Esophagus muscularis mucosa (tissue), 4 donors: ENCODE measurements at regions not wholly inside any gene's neighbourhood (a gene's known extent, or its start where the extent isn't known, plus 50 kb on each side); places are given as distances from the start of the nearest gene placed in this dataset.

Experiments used
- DNase-seq: peaks from one replicate; pipeline ENCODE4 v3.0.0-alpha.2; 2017; ENCODE audit errors: extremely low spot score
- H3K27ac ChIP-seq, 4 donors: fragments of 200-600 bp; sonication (generic); replicated peaks in 1 of 4; 1 replicate in 3 of 4; 2 replicates in 1 of 4; pipeline ENCODE4 v1.5.1; 2016 to 2019; ENCODE audit warnings: mild to moderate bottlenecking in 1 of 4
- H3K27me3 ChIP-seq, 4 donors: fragments of 200-600 bp; sonication (generic); one replicate each; pipeline versions ENCODE4 v1.5.1 to v1.6.0; 2016 to 2019
- H3K36me3 ChIP-seq, 4 donors: fragments of 200-600 bp; sonication (generic); one replicate each; pipeline ENCODE4 v1.5.1; 2016 to 2019
- H3K4me1 ChIP-seq, 4 donors: fragments of 200-600 bp; sonication (generic); one replicate each; pipeline ENCODE4 v1.5.1; 2016 to 2019
- H3K4me3 ChIP-seq, 4 donors: fragments of 200-600 bp; sonication (generic); 1 replicate in 2 of 4; 2 replicates in 2 of 4; pipeline ENCODE4 v1.5.1; 2016 to 2019; ENCODE audit warnings: mild to moderate bottlenecking in 4 of 4, moderate library complexity in 1 of 4
- H3K9me3 ChIP-seq, 4 donors: fragments of 200-600 bp; sonication (generic); 1 replicate in 3 of 4; 2 replicates in 1 of 4; pipeline ENCODE4 v1.5.1; 2016 to 2019
- CTCF ChIP-seq, 3 experiments: fragments of 200-600 bp in 2 of 3; fragments of 450-650 bp in 1 of 3; sonication (generic) in 2 of 3; IDR thresholded peaks; one replicate each; pipeline ENCODE4 v1.5.1; 2017 to 2019; ENCODE audit warnings: antibody characterized with exemption in 3 of 3, mild to moderate bottlenecking in 2 of 3, moderate library complexity in 1 of 3
- EP300 ChIP-seq: sonication (generic); formaldehyde crosslinking; IDR thresholded peaks from one replicate; pipeline ENCODE4 v1.6.1; 2017; ENCODE audit warnings: antibody characterized with exemption
- POLR2A ChIP-seq: fragments of 450-650 bp; IDR thresholded peaks from one replicate; pipeline ENCODE4 v1.6.1; 2017; ENCODE audit warnings: antibody characterized with exemption, moderate library complexity, mild to moderate bottlenecking, low read depth
- POLR2AphosphoS5 ChIP-seq, 2 donors: sonication (generic); formaldehyde crosslinking; IDR thresholded peaks; one replicate each; pipeline ENCODE4 v1.6.1; 2017; ENCODE audit warnings: antibody characterized with exemption in 2 of 2
- WGBS: methylation state at CpG from one replicate; pipeline ENCODE4 v1.1.5; 2018; 5-methylcytosine and 5-hydroxymethylcytosine counted together
- intact Hi-C: fragments of 100-400 bp; cut with DNase I; formaldehyde crosslinking; loops from one replicate; pipeline ENCODE4 v1.15.1; 2023

GRCh38 chr1:195005338-195005737, 1602.9 kb downstream of the KCNT2 start:
- Histone ChIP-seq H3K4me3 (no peak overlapping the region), H3K4me1 (no peaks in the 10 kb centered on the region), H3K9me3 (no peaks in the 10 kb centered on the region), H3K27ac (no peak overlapping the region), H3K36me3 (no peaks in the 10 kb centered on the region), H3K27me3 (no peaks in the 10 kb centered on the region)
- 49% methylated on average over 3 of the region's 3 CpGs for WGBS
- intact Hi-C loops, result no loop called here
- DNase-seq, result no peak
- TF ChIP-seq POLR2AphosphoS5 (IDR thresholded peaks at IDR 0.05), result no peak
- no peak for TF ChIP-seq EP300
- TF ChIP-seq POLR2A, result no peak

GRCh38 chr1:194990483-194990882, 1617.8 kb downstream of the KCNT2 start:
- no peak for DNase-seq
- Histone ChIP-seq H3K4me1 (no peaks in the 10 kb centered on the region), H3K9me3 (no peaks in the 10 kb centered on the region), H3K27ac (no peak overlapping the region), H3K36me3 (no peaks in the 10 kb centered on the region), H3K27me3 (no peaks in the 10 kb centered on the region), H3K4me3 (no peak overlapping the region)
- intact Hi-C loops, result no loop called here
- WGBS, result 86% methylated on average over 2 of the region's 2 CpGs
- TF ChIP-seq EP300, result no peak
- no peak for TF ChIP-seq POLR2AphosphoS5 (IDR thresholded peaks at IDR 0.05)
- no peak for TF ChIP-seq CTCF (IDR thresholded peaks at IDR 0.05)
- no peak for TF ChIP-seq POLR2A

- no peak overlapping the region for H3K27ac ChIP-seq
- intact Hi-C loops, result no loop called here
- no peaks in the 10 kb centered on the region for H3K4me1 ChIP-seq
- DNase-seq, result no peak
- no peaks in the 10 kb centered on the region for H3K27me3 ChIP-seq
- H3K36me3 ChIP-seq, result no peaks in the 10 kb centered on the region
- WGBS, result 84% methylated on average over 1 of the region's 1 CpG
- TF ChIP-seq EP300, result no peak
- no peak for TF ChIP-seq CTCF (IDR thresholded peaks at IDR 0.05)
- TF ChIP-seq POLR2AphosphoS5 (IDR thresholded peaks at IDR 0.05), result no peak
- TF ChIP-seq POLR2A, result no peak
- no peak overlapping the region for H3K4me3 ChIP-seq
- H3K9me3 ChIP-seq, result no peaks in the 10 kb centered on the region
These were observed 1632.3 kb downstream of the KCNT2 start for GRCh38 chr1:194975913-194976312.

- H3K9me3 ChIP-seq, result no peaks in the 10 kb centered on the region
- DNase-seq, result no peak
- no peak overlapping the region for H3K27ac ChIP-seq
- H3K36me3 ChIP-seq, result no peaks in the 10 kb centered on the region
- TF ChIP-seq POLR2A (no peak), POLR2AphosphoS5 (IDR thresholded peaks at IDR 0.05) (no peak), EP300 (no peak), CTCF (IDR thresholded peaks at IDR 0.05) (no peak)
- H3K4me3 ChIP-seq, result no peak overlapping the region
- no peaks in the 10 kb centered on the region for H3K4me1 ChIP-seq
- WGBS, result 76% methylated on average over 1 of the region's 1 CpG
- H3K27me3 ChIP-seq, result no peaks in the 10 kb centered on the region
- intact Hi-C loops, result no loop called here
These were observed 1639.3 kb downstream of the KCNT2 start for GRCh38 chr1:194968916-194969315.

- Histone ChIP-seq H3K4me3 (no peak overlapping the region), H3K9me3 (no peaks in the 10 kb centered on the region), H3K27ac (no peak overlapping the region), H3K27me3 (no peaks in the 10 kb centered on the region), H3K4me1 (no peaks in the 10 kb centered on the region), H3K36me3 (no peaks in the 10 kb centered on the region)
- TF ChIP-seq CTCF (IDR thresholded peaks at IDR 0.05) (no peak), EP300 (no peak), POLR2A (no peak), POLR2AphosphoS5 (IDR thresholded peaks at IDR 0.05) (no peak)
- intact Hi-C loops, result no loop called here
- WGBS, result 52% methylated on average over 1 of the region's 1 CpG
- DNase-seq, result no peak
These were observed 1648.4 kb downstream of the KCNT2 start for GRCh38 chr1:194959795-194960194.
